GM12878 (cell line): ENCODE measurements at regions not wholly inside any gene's neighbourhood (a gene's known extent, or its start where the extent isn't known, plus 50 kb on each side); places are given as distances from the start of the nearest gene placed in this dataset.

Source experiments
- ATAC-seq: fragments of 200-7000 bp; cut with Tn5 transposase; 3 replicates; pipeline ENCODE4 v1.9.1; 2020; ENCODE audit warnings: mild to moderate bottlenecking, moderate library complexity
- BruUV-seq: library from RNA; stranded (reverse); fragments of 400-500 nt; replicated peaks from 2 replicates; lab custom pipeline; 2021; lab: Mats Ljungman, UMichigan
- CTCF ChIA-PET: fragments of 300-600 bp; sonication (Branson Sonifier 250); formaldehyde crosslinking; extraction: SDS; loops from one replicate; lab custom pipeline; 2021; ENCODE audit warnings: inconsistent platforms; lab: Yijun Ruan, JAX
- POLR2A ChIA-PET: fragments of 350-600 bp; formaldehyde crosslinking; extraction: SDS; loops from one replicate; lab custom pipeline; 2021; ENCODE audit warnings: inconsistent platforms; lab: Charles Lee
- RAD21 ChIA-PET: fragments of 300-600 bp; sonication (Branson Sonifier 250); formaldehyde crosslinking; loops from one replicate; lab custom pipeline; 2023; ENCODE audit warnings: antibody characterized with exemption; ENCODE audit not compliant: unreplicated experiment; lab: Charles Lee
- SMC1A ChIA-PET: fragments of 300-600 bp; sonication (Branson Sonifier 250); formaldehyde crosslinking; loops from one replicate; lab custom pipeline; 2023; ENCODE audit not compliant: unreplicated experiment, uncharacterized antibody; lab: Charles Lee
- DNase-seq: peaks from one replicate; pipeline ENCODE4 v3.0.0-alpha.2; 2011; ENCODE audit warnings: low read depth, low spot score
- FAIRE-seq: peaks from 3 replicates; lab custom pipeline; 2011; peaks lifted over from hg19 to GRCh38; lab: Jason Lieb, UNC
- H2AFZ ChIP-seq: 2 replicates; pipeline ENCODE4 v1.6.0; 2011; ENCODE audit warnings: low read depth, low read length, control low read depth; ENCODE audit not compliant: control insufficient read depth
- H3K27ac ChIP-seq: 2 replicates; pipeline ENCODE4 v1.5.1; 2011; ENCODE audit warnings: control low read depth; ENCODE audit not compliant: control insufficient read depth, insufficient read depth
- H3K27me3 ChIP-seq, 2 experiments: replicated peaks in 1 of 2; 2 replicates each; pipeline versions ENCODE4 v1.6.0 to v1.6.1; 2011; ENCODE audit warnings: low read length in 1 of 2; ENCODE audit not compliant: control insufficient read depth in 2 of 2, insufficient read depth in 2 of 2
- H3K36me3 ChIP-seq, 2 experiments: 2 replicates each; pipeline ENCODE4 v1.5.1; 2011; ENCODE audit warnings: low read length in 1 of 2; ENCODE audit not compliant: control insufficient read depth in 2 of 2, insufficient read depth in 2 of 2
- H3K4me1 ChIP-seq: 2 replicates; pipeline ENCODE4 v1.6.1; 2011; ENCODE audit warnings: mild to moderate bottlenecking, low read length, moderate library complexity, mixed read lengths; ENCODE audit not compliant: control insufficient read depth, insufficient read depth
- H3K4me2 ChIP-seq: 2 replicates; pipeline ENCODE4 v1.6.0; 2011; ENCODE audit warnings: control low read depth; ENCODE audit not compliant: control insufficient read depth, insufficient read depth
- H3K4me3 ChIP-seq: fragments of 200-600 bp; sonication (generic); 2 replicates; pipeline ENCODE4 v1.5.1; 2016
- H3K79me2 ChIP-seq: 2 replicates; pipeline ENCODE4 v1.6.0; 2011; ENCODE audit warnings: low read length; ENCODE audit not compliant: control insufficient read depth, insufficient read depth
- H3K9ac ChIP-seq: 2 replicates; pipeline ENCODE4 v1.8.0; 2011; ENCODE audit warnings: low read length, control low read depth, mixed read lengths; ENCODE audit not compliant: control insufficient read depth, insufficient read depth
- H3K9me3 ChIP-seq: replicated peaks from 3 replicates; pipeline ENCODE4 v1.5.1; 2011; ENCODE audit warnings: mild to moderate bottlenecking, low read length; ENCODE audit not compliant: control insufficient read depth, insufficient read depth
- H4K20me1 ChIP-seq: 2 replicates; pipeline ENCODE4 v1.6.0; 2011; ENCODE audit not compliant: control insufficient read depth, insufficient read depth
- HDAC2 ChIP-seq: fragments of 200-600 bp; sonication (generic); IDR thresholded peaks from 2 replicates; pipeline ENCODE4 v1.6.1; 2017
- MEF2A ChIP-seq: IDR thresholded peaks from 2 replicates; pipeline ENCODE4 v1.6.1; 2011; ENCODE audit warnings: low read depth, mild to moderate bottlenecking, low read length, moderate library complexity; ENCODE audit not compliant: insufficient read depth
- MEF2B ChIP-seq: fragments of 450-650 bp; IDR thresholded peaks from 2 replicates; pipeline ENCODE4 v1.6.1; 2018; ENCODE audit warnings: mild to moderate bottlenecking, moderate library complexity; ENCODE audit not compliant: partially characterized antibody, poor library complexity, severe bottlenecking
- NFYA ChIP-seq: IDR thresholded peaks from 2 replicates; pipeline ENCODE4 v1.6.1; 2011; ENCODE audit warnings: low read depth, mild to moderate bottlenecking, low read length, improper control_type of control experiment, borderline replicate concordance
- NRF1 ChIP-seq: conservative IDR thresholded peaks from 2 replicates; pipeline ENCODE4 v1.6.1; 2011; ENCODE audit warnings: mild to moderate bottlenecking, low read depth, low read length, improper control_type of control experiment
- SIX5 ChIP-seq: IDR thresholded peaks from 2 replicates; pipeline ENCODE4 v1.6.1; 2011; ENCODE audit warnings: mild to moderate bottlenecking, low read depth, low read length, moderate library complexity; ENCODE audit not compliant: severe bottlenecking
- SREBF2 ChIP-seq: IDR thresholded peaks from 2 replicates; pipeline ENCODE4 v1.6.1; 2012; ENCODE audit warnings: mild to moderate bottlenecking, low read length
- SRF ChIP-seq, 2 experiments: IDR thresholded peaks; 2 replicates each; pipeline ENCODE4 v1.6.1; 2011; ENCODE audit warnings: low read depth in 2 of 2, low read length in 2 of 2, mild to moderate bottlenecking in 1 of 2, moderate library complexity in 1 of 2
- SUPT20H ChIP-seq: IDR thresholded peaks from 2 replicates; pipeline ENCODE4 v1.6.1; 2011; ENCODE audit warnings: low read depth, mild to moderate bottlenecking, low read length, moderate library complexity, borderline replicate concordance; ENCODE audit not compliant: control insufficient read depth
- TBL1XR1 ChIP-seq: IDR thresholded peaks from 2 replicates; pipeline ENCODE4 v1.6.1; 2012; ENCODE audit warnings: low read depth, low read length, improper control_type of control experiment
- TCF7 ChIP-seq: IDR thresholded peaks from 2 replicates; pipeline ENCODE4 v1.6.1; 2014; ENCODE audit warnings: antibody characterized with exemption, borderline replicate concordance
- YY1 ChIP-seq: IDR thresholded peaks from 2 replicates; pipeline ENCODE4 v1.6.1; 2011; ENCODE audit warnings: low read depth, mild to moderate bottlenecking, low read length
- ZNF24 ChIP-seq: fragments of 450-650 bp; IDR thresholded peaks from 2 replicates; pipeline ENCODE4 v1.6.1; 2017; ENCODE audit warnings: antibody characterized with exemption, mild to moderate bottlenecking
- ZZZ3 ChIP-seq: IDR thresholded peaks from 2 replicates; pipeline ENCODE4 v1.6.1; 2011; ENCODE audit warnings: low read depth; ENCODE audit not compliant: control insufficient read depth, insufficient read length
- WGBS: methylation state at CpG from one replicate; pipeline ENCODE4 v1.1.6; 2016; ENCODE audit warnings: low lambda C conversion rate; ENCODE audit not compliant: insufficient replicate concordance, insufficient coverage; ENCODE audit errors: missing lambda C conversion rate; 5-methylcytosine and 5-hydroxymethylcytosine counted together
- in situ Hi-C: fragments of 300-500 bp; cut with MboI; formaldehyde crosslinking; loops from 9 replicates; pipeline ENCODE4 v1.14.3; 2018; ENCODE audit warnings: mixed read lengths
- intact Hi-C: fragments of 100-400 bp; cut with micrococcal nuclease; formaldehyde crosslinking; loops from one replicate; pipeline ENCODE4 v1.14.2; 2022; ENCODE audit not compliant: unreplicated experiment
- TF ChIP-seq, protein P1 (sequence below): IDR thresholded peaks from 2 replicates; pipeline ENCODE4 v1.6.1; 2011; ENCODE audit warnings: low read depth, low read length, improper control_type of control experiment, borderline replicate concordance
- TF ChIP-seq, protein P2 (sequence below): IDR thresholded peaks from 2 replicates; pipeline ENCODE4 v1.6.1; 2012; ENCODE audit warnings: low read depth, low read length, improper control_type of control experiment
- TF ChIP-seq, protein P3 (sequence below): fragments of 450-650 bp; conservative IDR thresholded peaks from 2 replicates; pipeline ENCODE4 v1.6.1; 2017; ENCODE audit warnings: mild to moderate bottlenecking, moderate library complexity
- TF ChIP-seq, protein P4 (sequence below): IDR thresholded peaks from 2 replicates; pipeline ENCODE4 v1.6.1; 2011; ENCODE audit warnings: mild to moderate bottlenecking, low read depth, low read length, moderate library complexity; ENCODE audit not compliant: insufficient replicate concordance

DNA sequence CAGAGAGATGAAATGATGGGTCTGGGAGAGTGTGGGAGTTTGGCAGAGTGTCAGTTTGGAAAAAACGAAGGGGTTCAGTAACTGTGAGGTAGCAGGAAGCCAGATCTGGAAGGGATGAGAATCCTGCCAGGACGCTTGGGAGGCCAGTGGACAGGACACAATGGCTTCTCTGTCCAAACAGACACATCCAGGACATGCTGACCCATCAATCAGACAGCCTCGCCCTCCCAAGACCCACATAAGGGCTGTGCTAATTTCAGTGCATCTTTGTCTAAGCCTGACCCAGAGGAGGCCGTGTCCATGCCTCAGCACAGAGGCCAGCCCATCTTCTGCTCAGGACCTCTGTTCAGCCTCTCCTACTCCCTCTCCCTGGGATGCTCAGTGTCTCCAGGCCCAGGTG, 576.5 kb upstream of the B3GAT1 start:
- CTCF ChIA-PET: no interaction called here
- WGBS: 2% methylated on average over 4 of the region's 4 CpGs
- no peak for FAIRE-seq

More for the DNA sequence above, 576.5 kb upstream of the B3GAT1 start:
- Histone ChIP-seq H3K4me2 (no peak overlapping the region), H3K9me3 (no peaks in the 10 kb centered on the region), H3K27ac (no peak overlapping the region), H3K79me2 (no peaks in the 10 kb centered on the region), H3K9ac (no peak overlapping the region), H3K4me1 (no peaks in the 10 kb centered on the region), H4K20me1 (no peaks in the 10 kb centered on the region), H3K36me3 (no peaks in the 10 kb centered on the region), H3K4me3 (no peak overlapping the region), H2AFZ (no peak overlapping the region), H3K27me3 (no peaks in the 10 kb centered on the region; a peak in 1 of 4 replicates)
- RAD21 ChIA-PET: no interaction called here
- SMC1A ChIA-PET: no interaction called here
- no peak for ATAC-seq
- in situ Hi-C loops: no loop called here
- intact Hi-C loops: no loop called here
- BruUV-seq: no TSS peak
- TF ChIP-seq SRF (IDR thresholded peaks at IDR 0.05; ENCODE audit: low read depth in 2 of 2, low read length in 2 of 2): no peak
- no peak for TF ChIP-seq SUPT20H
- TF ChIP-seq, protein P1, sequence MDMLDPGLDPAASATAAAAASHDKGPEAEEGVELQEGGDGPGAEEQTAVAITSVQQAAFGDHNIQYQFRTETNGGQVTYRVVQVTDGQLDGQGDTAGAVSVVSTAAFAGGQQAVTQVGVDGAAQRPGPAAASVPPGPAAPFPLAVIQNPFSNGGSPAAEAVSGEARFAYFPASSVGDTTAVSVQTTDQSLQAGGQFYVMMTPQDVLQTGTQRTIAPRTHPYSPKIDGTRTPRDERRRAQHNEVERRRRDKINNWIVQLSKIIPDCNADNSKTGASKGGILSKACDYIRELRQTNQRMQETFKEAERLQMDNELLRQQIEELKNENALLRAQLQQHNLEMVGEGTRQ: no peak
- TF ChIP-seq ZZZ3: no peak
- TF ChIP-seq, protein P2, sequence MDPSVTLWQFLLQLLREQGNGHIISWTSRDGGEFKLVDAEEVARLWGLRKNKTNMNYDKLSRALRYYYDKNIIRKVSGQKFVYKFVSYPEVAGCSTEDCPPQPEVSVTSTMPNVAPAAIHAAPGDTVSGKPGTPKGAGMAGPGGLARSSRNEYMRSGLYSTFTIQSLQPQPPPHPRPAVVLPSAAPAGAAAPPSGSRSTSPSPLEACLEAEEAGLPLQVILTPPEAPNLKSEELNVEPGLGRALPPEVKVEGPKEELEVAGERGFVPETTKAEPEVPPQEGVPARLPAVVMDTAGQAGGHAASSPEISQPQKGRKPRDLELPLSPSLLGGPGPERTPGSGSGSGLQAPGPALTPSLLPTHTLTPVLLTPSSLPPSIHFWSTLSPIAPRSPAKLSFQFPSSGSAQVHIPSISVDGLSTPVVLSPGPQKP: no peak
- TF ChIP-seq YY1: no peak
- TF ChIP-seq NFYA: no peak
- no peak for TF ChIP-seq MEF2A
- no peak for TF ChIP-seq HDAC2
- TF ChIP-seq, protein P3, sequence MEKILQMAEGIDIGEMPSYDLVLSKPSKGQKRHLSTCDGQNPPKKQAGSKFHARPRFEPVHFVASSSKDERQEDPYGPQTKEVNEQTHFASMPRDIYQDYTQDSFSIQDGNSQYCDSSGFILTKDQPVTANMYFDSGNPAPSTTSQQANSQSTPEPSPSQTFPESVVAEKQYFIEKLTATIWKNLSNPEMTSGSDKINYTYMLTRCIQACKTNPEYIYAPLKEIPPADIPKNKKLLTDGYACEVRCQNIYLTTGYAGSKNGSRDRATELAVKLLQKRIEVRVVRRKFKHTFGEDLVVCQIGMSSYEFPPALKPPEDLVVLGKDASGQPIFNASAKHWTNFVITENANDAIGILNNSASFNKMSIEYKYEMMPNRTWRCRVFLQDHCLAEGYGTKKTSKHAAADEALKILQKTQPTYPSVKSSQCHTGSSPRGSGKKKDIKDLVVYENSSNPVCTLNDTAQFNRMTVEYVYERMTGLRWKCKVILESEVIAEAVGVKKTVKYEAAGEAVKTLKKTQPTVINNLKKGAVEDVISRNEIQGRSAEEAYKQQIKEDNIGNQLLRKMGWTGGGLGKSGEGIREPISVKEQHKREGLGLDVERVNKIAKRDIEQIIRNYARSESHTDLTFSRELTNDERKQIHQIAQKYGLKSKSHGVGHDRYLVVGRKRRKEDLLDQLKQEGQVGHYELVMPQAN: no peak
- TF ChIP-seq TCF7: no peak
- no peak for TF ChIP-seq NRF1
- TF ChIP-seq SIX5: no peak
- TF ChIP-seq MEF2B: no peak
- TF ChIP-seq SREBF2: no peak
- no peak for TF ChIP-seq ZNF24
- no peak for TF ChIP-seq TBL1XR1
- TF ChIP-seq, protein P4, sequence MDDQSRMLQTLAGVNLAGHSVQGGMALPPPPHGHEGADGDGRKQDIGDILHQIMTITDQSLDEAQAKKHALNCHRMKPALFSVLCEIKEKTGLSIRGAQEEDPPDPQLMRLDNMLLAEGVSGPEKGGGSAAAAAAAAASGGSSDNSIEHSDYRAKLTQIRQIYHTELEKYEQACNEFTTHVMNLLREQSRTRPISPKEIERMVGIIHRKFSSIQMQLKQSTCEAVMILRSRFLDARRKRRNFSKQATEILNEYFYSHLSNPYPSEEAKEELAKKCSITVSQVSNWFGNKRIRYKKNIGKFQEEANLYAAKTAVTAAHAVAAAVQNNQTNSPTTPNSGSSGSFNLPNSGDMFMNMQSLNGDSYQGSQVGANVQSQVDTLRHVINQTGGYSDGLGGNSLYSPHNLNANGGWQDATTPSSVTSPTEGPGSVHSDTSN: no peak
- DNase-seq: no peak
- POLR2A ChIA-PET: no interaction called here
